ENCODE measurements at regions not wholly inside any gene's neighbourhood (a gene's known extent, or its start where the extent isn't known, plus 50 kb on each side); places are given as distances from the start of the nearest gene placed in this dataset.
"Not testable (repeated sequence)": the region's sequence is repeated elsewhere in the genome, so short reads cannot be mapped to it uniquely, and the experiment has no call there.

- peak; percentile 13 for DNase-seq
These were observed 172.3 kb upstream of the SOX6 start for GRCh38 chr11:16528639-16529038.

- DNase-seq = no peak
These were observed 171.3 kb upstream of the SOX6 start for GRCh38 chr11:16527525-16528246.

DNA sequence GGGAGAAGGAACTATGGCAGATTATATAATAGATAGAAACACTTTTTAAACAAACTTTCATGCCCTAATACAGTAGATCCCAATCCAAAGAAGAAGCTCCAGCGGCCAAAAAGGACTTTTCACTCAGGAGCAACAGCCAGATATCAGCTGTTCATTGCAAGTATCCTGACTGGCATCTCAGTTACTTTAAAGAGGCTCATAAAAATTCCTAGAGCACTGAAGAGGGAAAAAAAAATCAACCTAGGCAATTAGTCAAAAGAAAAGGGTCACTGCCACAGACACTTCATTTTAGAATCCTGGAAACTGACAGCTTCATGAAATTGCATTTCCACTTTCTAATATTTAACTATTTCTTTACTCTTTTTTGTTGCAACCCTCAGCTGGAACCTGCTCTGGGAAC lies 170.6 kb upstream of the SOX6 start:
- DNase-seq = no peak

DNA sequence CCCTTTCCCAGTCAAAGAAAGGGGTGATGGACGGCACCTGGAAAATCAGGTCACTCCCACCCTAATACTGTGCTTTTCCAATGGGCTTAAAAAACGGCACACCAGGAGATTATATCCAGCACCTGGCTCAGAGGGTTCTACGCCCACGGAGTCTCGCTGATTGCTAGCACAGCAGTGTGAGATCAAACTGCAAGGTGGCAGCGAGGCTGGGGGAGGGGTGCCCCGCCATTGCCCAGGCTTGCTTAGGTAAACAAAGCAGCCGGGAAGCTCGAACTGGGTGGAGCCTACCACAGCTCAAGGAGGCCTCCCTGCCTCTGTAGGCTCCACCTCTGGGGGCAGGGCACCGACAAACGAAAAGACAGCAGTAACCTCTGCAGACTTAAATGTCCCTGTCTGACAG lies 164.4 kb upstream of the SOX6 start:
- DNase-seq = not testable (repeated sequence)

DNA sequence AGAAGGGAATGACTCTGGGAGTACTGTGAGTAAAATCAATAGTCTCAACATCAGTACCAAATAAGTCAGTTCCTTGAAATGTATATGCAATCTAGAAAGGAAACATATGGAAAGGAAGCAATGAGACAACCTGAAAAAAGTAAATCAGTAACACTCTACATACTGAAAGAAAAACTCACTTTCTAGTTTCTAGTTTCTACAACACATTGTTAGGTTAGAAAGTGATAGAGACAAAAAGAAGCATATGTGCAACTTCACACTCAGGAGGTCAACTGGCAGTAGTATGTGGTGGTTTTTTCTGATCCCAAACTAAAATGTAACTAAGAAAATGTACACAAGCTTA lies 156.5 kb upstream of the SOX6 start:
- no peak for DNase-seq

- no peak for DNase-seq
These were observed 156.0 kb upstream of the SOX6 start for GRCh38 chr11:16512198-16512898.

GRCh38 chr11:16511116-16512114 lies 155.1 kb upstream of the SOX6 start:
- DNase-seq = no peak

GRCh38 chr11:16505481-16505880 lies 149.1 kb upstream of the SOX6 start:
- no peak for DNase-seq

- DNase-seq = not testable (repeated sequence)
These were observed 147.5 kb upstream of the SOX6 start for GRCh38 chr11:16503891-16504290.

DNA sequence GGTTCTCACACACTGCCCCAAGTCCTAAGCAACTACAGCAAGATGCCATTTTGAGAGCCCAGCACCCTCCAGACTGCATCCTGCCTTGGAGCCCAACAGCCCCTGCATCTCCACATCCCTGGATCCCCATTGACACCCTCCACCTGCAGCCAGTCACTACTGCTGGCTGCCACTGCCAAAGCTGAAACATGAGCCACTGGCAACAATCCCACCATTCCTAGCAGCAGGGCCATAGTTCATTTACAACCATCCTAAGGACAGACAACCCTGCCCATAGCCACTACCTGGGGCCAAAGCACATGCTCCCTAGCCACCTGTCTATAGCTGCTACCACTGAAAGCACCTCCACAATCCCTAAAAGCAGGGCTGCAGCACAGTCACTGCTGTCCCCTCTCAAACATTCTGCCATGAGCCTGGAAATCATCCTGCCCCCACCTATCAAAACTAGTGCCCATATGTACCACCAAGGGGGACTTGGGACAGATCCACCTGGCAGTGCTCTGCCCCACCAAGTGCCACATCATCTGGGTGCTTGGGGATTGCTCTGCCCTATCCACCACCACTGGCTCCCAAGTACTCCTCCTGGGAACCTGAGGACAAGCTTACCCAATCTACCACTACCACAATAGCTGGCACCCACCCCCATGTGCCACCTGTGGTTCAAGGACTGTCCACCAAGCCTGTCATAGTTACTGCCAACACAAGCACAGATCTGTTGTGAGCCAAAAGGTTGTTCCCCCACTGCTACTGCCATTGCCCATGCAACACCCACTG lies 138.8 kb upstream of the SOX6 start:
- DNase-seq = no peak

DNA sequence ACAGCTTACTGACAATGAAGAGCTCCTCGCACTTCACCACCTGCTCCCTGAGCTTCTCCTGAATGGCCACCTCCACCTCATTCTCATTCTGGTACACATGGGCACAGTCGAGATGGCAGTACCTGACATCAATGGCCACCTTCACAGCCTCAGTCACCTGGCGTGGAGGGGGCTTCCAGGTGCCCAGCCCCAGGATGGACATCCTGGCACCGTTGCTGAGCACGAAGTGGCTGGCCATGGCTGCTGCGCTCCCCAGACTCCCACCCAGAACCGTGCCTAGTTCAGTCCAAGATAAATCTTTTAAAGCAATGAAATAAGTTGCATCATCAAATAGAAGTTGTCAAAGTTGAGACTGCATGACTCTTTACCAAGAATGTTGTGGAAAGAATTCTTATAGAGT lies 128.1 kb upstream of the SOX6 start:
- no peak for DNase-seq

DNA sequence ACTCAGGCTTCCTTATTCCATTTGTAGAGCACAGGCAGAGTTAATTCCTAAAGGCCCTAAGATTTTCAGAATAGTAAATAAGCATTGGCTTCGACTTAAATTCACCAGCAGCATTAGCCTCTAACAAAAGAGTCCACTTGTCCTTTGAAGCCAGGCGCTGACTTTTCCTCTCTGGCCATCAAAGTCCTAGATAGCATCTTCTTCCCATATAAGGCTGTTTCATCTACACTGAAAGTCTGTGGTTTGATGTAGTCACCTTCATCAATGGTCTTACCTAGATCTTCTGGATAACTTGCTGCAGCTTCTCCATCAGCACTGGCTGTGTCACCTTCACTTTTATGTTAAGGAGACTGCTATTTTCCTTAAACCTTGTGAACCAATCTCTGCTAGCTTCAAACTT lies 118.3 kb upstream of the SOX6 start:
- DNase-seq = no peak

- no peak for DNase-seq
These were observed 113.6 kb upstream of the SOX6 start for GRCh38 chr11:16469968-16470367.

- no peak for DNase-seq
These were observed 112.5 kb upstream of the SOX6 start for GRCh38 chr11:16468735-16469453.

DNA sequence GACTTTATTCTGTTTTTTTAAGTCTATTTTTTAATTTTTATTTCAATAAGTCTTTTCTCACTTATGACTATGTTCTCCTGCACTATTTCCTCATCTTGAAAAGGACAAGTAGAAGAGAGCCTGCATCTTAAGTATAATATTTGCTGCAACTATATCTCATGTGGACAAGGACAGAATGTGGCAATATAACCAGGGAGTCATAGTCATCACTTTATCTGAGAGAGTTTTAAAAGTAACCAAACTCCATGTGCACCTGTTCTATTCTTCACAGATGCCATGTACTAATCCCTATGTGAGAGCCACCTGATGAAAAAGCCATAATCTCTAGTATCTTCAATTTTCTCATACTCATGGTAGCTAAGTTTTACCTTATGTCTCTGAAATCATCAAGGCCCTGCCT lies 104.2 kb upstream of the SOX6 start:
- DNase-seq = no peak

DNA sequence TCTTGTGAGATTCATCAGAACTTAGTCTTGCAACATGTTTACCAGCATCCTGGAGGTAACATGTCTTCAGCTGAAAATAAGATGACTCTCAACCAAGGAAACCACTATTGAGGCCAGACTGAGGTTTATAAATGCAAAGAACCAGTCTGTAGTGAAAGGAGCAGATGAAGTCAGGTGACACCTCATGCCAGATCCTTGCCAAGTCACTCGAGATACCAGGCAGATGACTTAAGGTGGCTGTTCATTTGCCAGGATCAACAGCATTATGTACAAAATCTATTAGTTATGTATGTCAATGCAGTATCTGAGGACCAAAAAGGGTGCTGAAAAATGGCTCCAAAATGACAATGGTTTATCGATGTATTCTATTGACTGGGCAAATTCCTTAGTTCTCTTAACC lies 100.0 kb upstream of the SOX6 start:
- no peak for DNase-seq

GRCh38 chr11:16454289-16454863 lies 98.0 kb upstream of the SOX6 start:
- no peak for DNase-seq

GRCh38 chr11:16448123-16448717 lies 91.9 kb upstream of the SOX6 start:
- no peak for DNase-seq

GRCh38 chr11:16441461-16441860 lies 85.1 kb upstream of the SOX6 start:
- no peak for DNase-seq

GRCh38 chr11:16440136-16440535 lies 83.8 kb upstream of the SOX6 start:
- DNase-seq = no peak

DNA sequence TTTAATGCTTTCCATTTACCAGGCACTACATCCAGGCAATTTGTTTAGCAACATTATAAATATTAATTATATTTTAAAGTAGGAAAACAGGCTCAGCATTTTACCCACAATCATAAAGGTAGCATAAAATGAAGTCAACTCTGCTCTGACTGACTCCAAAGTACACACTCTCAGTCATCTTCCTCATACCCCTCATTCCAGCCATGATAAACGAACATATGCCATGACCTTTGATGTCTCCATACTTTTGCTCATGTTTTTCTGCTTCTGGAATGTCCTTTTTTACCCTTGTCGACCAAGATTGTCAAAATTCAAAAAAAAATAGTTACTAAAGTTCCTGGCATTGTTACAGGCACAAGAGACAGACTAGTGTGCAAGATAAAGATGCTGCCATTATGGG lies 77.7 kb upstream of the SOX6 start:
- DNase-seq = no peak
